C1 segment of cervical spinal cord (tissue), 14 donors: ENCODE measurements at regions not wholly inside any gene's neighbourhood (a gene's known extent, or its start where the extent isn't known, plus 50 kb on each side); places are given as distances from the start of the nearest gene placed in this dataset.

ENCODE experiments used
- DNase-seq, 14 donors: peaks; one replicate each; lab custom pipeline; 2025; lab: John Stamatoyannopoulos, UW

- no peak for DNase-seq
These were observed 389.8 kb upstream of the AZI2 start for GRCh38 chr3:28738425-28738824.

- no peak for DNase-seq
These were observed 391.0 kb upstream of the AZI2 start for GRCh38 chr3:28739647-28740046.

GRCh38 chr3:28743271-28743670 lies 394.6 kb upstream of the AZI2 start:
- no peak for DNase-seq

- DNase-seq: no peak
These were observed 395.2 kb upstream of the AZI2 start for GRCh38 chr3:28743831-28744230.

- DNase-seq: no peak
These were observed 396.8 kb upstream of the AZI2 start for GRCh38 chr3:28745436-28745835.

- no peak for DNase-seq
These were observed 397.4 kb upstream of the AZI2 start for GRCh38 chr3:28745916-28746617.

- DNase-seq: no peak
These were observed 398.4 kb upstream of the AZI2 start for GRCh38 chr3:28746990-28747389.

- DNase-seq: no peak
These were observed 403.2 kb upstream of the AZI2 start for GRCh38 chr3:28751864-28752263.

- DNase-seq: no peak
These were observed 403.7 kb upstream of the AZI2 start for GRCh38 chr3:28752290-28752689.

- no peak for DNase-seq
These were observed 407.4 kb upstream of the AZI2 start for GRCh38 chr3:28756056-28756455.

- DNase-seq: no peak
These were observed 409.5 kb upstream of the AZI2 start for GRCh38 chr3:28758115-28758514.

- DNase-seq: no peak
These were observed 412.8 kb upstream of the AZI2 start for GRCh38 chr3:28761375-28761774.

- no peak for DNase-seq
These were observed 416.6 kb upstream of the AZI2 start for GRCh38 chr3:28765194-28765593.

GRCh38 chr3:28768439-28768838 lies 419.8 kb upstream of the AZI2 start:
- no peak for DNase-seq

- DNase-seq: no peak
These were observed 429.3 kb upstream of the AZI2 start for GRCh38 chr3:28777806-28778475.

- no peak for DNase-seq
These were observed 431.9 kb upstream of the AZI2 start for GRCh38 chr3:28780480-28780879.

GRCh38 chr3:28781053-28781452 lies 432.4 kb upstream of the AZI2 start:
- no peak for DNase-seq

GRCh38 chr3:28786446-28786845 lies 437.8 kb upstream of the AZI2 start:
- no peak for DNase-seq

GRCh38 chr3:28788571-28788970 lies 439.9 kb upstream of the AZI2 start:
- DNase-seq: no peak

GRCh38 chr3:28791713-28792255 lies 443.2 kb upstream of the AZI2 start:
- no peak for DNase-seq

- no peak for DNase-seq
These were observed 444.0 kb upstream of the AZI2 start for GRCh38 chr3:28792604-28793003.

GRCh38 chr3:28799084-28799483 lies 450.5 kb upstream of the AZI2 start:
- DNase-seq: no peak

- no peak for DNase-seq
These were observed 451.6 kb upstream of the AZI2 start for GRCh38 chr3:28800203-28800602.
